HEK293T (cell line): ENCODE measurements at regions not wholly inside any gene's neighbourhood (a gene's known extent, or its start where the extent isn't known, plus 50 kb on each side); places are given as distances from the start of the nearest gene placed in this dataset.
"Not testable (repeated sequence)": the region's sequence is repeated elsewhere in the genome, so short reads cannot be mapped to it uniquely, and the experiment has no call there.

ENCODE experiments used
- CTCF ChIA-PET: fragments of 350-600 bp; formaldehyde crosslinking; extraction: SDS; loops from one replicate; lab custom pipeline; 2021; ENCODE audit warnings: antibody characterized with exemption, inconsistent platforms; lab: Yijun Ruan, JAX
- POLR2A ChIA-PET: fragments of 350-600 bp; formaldehyde crosslinking; extraction: SDS; loops from one replicate; lab custom pipeline; 2020; ENCODE audit warnings: antibody characterized with exemption, inconsistent platforms; lab: Yijun Ruan, JAX
- DNase-seq: peaks from one replicate; pipeline ENCODE4 v3.0.0; 2012; ENCODE audit warnings: mixed read lengths; ENCODE audit errors: extremely low spot score
- ARNT ChIP-seq: fragments of 450-650 bp; IDR thresholded peaks from 2 replicates; pipeline ENCODE4 v1.6.1; 2017; ENCODE audit warnings: mild to moderate bottlenecking
- BHLHE40 ChIP-seq: fragments of 450-650 bp; IDR thresholded peaks from 2 replicates; pipeline ENCODE4 v1.6.1; 2016; ENCODE audit warnings: mild to moderate bottlenecking, moderate library complexity, borderline replicate concordance
- CTBP1 ChIP-seq: fragments of 450-650 bp; IDR thresholded peaks from 2 replicates; pipeline ENCODE4 v1.6.1; 2016; ENCODE audit warnings: borderline replicate concordance
- ELF4 ChIP-seq: fragments of 450-650 bp; IDR thresholded peaks from 2 replicates; pipeline ENCODE4 v1.6.1; 2017; ENCODE audit warnings: antibody characterized with exemption
- FOXA1 ChIP-seq: fragments of 450-650 bp; IDR thresholded peaks from 2 replicates; pipeline ENCODE4 v1.6.1; 2016; ENCODE audit warnings: mild to moderate bottlenecking
- FOXK2 ChIP-seq: fragments of 450-650 bp; IDR thresholded peaks from 2 replicates; pipeline ENCODE4 v1.6.1; 2016; ENCODE audit warnings: mild to moderate bottlenecking
- FOXM1 ChIP-seq: fragments of 450-650 bp; IDR thresholded peaks from 2 replicates; pipeline ENCODE4 v1.6.1; 2017; ENCODE audit warnings: mild to moderate bottlenecking, borderline replicate concordance
- HDGF ChIP-seq: fragments of 450-650 bp; IDR thresholded peaks from 2 replicates; pipeline ENCODE4 v1.6.1; 2017; ENCODE audit warnings: antibody characterized with exemption, borderline replicate concordance
- L3MBTL2 ChIP-seq: fragments of 450-650 bp; conservative IDR thresholded peaks from 2 replicates; pipeline ENCODE4 v1.6.1; 2016; ENCODE audit warnings: mild to moderate bottlenecking
- LEF1 ChIP-seq: fragments of 450-650 bp; IDR thresholded peaks from 2 replicates; pipeline ENCODE4 v1.6.1; 2017; ENCODE audit warnings: mild to moderate bottlenecking, borderline replicate concordance
- NFRKB ChIP-seq: fragments of 450-650 bp; IDR thresholded peaks from 2 replicates; pipeline ENCODE4 v1.6.1; 2016; ENCODE audit warnings: mild to moderate bottlenecking, moderate library complexity
- SP1 ChIP-seq: fragments of 450-650 bp; IDR thresholded peaks from 2 replicates; pipeline ENCODE4 v1.6.1; 2017
- SUZ12 ChIP-seq: fragments of 450-650 bp; IDR thresholded peaks from 2 replicates; pipeline ENCODE4 v1.6.1; 2016; ENCODE audit warnings: mild to moderate bottlenecking
- TARDBP ChIP-seq: fragments of 450-650 bp; IDR thresholded peaks from 2 replicates; pipeline ENCODE4 v1.6.1; 2016
- ZNF384 ChIP-seq: fragments of 450-650 bp; IDR thresholded peaks from 2 replicates; pipeline ENCODE4 v1.6.1; 2016
- TF ChIP-seq, protein P1 (sequence below): fragments of 450-650 bp; IDR thresholded peaks from 2 replicates; pipeline ENCODE4 v1.6.1; 2016

DNA sequence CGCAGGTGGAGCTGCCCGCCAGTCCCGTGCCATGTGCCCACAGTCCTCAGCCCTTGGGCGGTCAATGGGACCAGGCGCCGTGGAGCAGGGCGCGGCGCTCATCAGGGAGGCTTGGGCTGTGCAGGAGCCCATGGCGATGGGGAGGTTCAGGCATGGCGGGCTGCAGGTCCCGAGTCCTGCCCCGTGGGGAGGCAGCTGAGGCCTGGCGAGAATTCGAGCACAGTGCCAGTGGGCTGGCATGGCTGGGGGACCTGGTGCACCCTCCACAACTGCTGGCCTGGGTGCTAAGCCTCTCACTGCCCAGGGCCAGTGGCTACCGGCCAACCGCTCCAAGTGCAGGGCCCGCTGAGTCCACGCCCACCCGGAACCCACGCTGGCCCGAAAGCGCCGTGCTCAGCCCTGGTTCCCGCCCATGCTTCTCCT lies 646.5 kb downstream of the GABRG1 start:
- ChIA-PET POLR2A (no interaction called here), CTCF (no interaction called here)
- no peak for DNase-seq
- TF ChIP-seq, protein P1, sequence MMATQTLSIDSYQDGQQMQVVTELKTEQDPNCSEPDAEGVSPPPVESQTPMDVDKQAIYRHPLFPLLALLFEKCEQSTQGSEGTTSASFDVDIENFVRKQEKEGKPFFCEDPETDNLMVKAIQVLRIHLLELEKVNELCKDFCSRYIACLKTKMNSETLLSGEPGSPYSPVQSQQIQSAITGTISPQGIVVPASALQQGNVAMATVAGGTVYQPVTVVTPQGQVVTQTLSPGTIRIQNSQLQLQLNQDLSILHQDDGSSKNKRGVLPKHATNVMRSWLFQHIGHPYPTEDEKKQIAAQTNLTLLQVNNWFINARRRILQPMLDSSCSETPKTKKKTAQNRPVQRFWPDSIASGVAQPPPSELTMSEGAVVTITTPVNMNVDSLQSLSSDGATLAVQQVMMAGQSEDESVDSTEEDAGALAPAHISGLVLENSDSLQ, result no peak
- TF ChIP-seq FOXM1, result no peak
- no peak for TF ChIP-seq NFRKB

GRCh38 chr4:45475548-45475947 lies 648.3 kb downstream of the GABRG1 start:
- TF ChIP-seq FOXK2 (no peak), HDGF (no peak), FOXM1 (no peak), CTBP1 (no peak), ARNT (no peak), SUZ12 (no peak), SP1 (no peak), TARDBP (no peak), NFRKB (no peak), FOXA1 (no peak), LEF1 (no peak), ELF4 (no peak), ZNF384 (no peak), BHLHE40 (no peak), L3MBTL2 (no peak)
- TF ChIP-seq, protein P1, result no peak
- ChIA-PET CTCF (no interaction called here), POLR2A (no interaction called here)

GRCh38 chr4:45472490-45472889 lies 651.4 kb downstream of the GABRG1 start:
- ChIA-PET CTCF (no interaction called here), POLR2A (no interaction called here)
- DNase-seq, result no peak
- TF ChIP-seq HDGF (no peak), TARDBP (no peak), FOXA1 (no peak), BHLHE40 (no peak), ARNT (no peak), ZNF384 (no peak), FOXM1 (no peak), ELF4 (no peak), NFRKB (no peak), SUZ12 (no peak)

More at GRCh38 chr4:45475548-45475947, 648.3 kb downstream of the GABRG1 start:
- DNase-seq, result no peak

GRCh38 chr4:45471335-45471734 lies 652.5 kb downstream of the GABRG1 start:
- TF ChIP-seq BHLHE40 (no peak), HDGF (no peak), ZNF384 (no peak), FOXM1 (no peak), TARDBP (no peak), SP1 (no peak), ELF4 (no peak), NFRKB (no peak), FOXA1 (no peak), FOXK2 (no peak), SUZ12 (no peak), L3MBTL2 (no peak), LEF1 (no peak)
- DNase-seq, result no peak
- POLR2A ChIA-PET, result no interaction called here
- CTCF ChIA-PET, result no interaction called here

DNA sequence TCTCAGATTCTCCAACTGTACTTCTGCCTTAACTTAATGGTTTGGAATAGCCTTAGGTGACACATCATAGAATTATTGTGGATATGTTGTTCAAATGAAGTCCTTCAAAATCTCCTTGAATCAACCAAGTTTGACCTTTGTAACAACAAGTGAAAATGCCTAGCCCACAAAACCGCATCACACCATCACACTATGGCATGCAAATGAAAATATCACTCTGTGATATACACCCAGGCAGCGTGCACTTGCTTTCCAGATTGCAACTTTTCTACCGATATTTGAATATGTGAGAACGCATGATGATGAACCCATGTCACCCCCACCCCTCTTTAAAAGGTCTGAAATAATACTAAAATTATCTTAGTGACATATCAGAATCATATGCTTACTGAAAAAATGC lies 656.7 kb downstream of the GABRG1 start:
- no peak for DNase-seq
- ChIA-PET CTCF (no interaction called here), POLR2A (no interaction called here)
- TF ChIP-seq NFRKB (no peak), ARNT (no peak), ZNF384 (no peak)

GRCh38 chr4:45460157-45460556 lies 663.7 kb downstream of the GABRG1 start:
- CTCF ChIA-PET, DNase-seq, POLR2A ChIA-PET: not testable (repeated sequence)

DNA sequence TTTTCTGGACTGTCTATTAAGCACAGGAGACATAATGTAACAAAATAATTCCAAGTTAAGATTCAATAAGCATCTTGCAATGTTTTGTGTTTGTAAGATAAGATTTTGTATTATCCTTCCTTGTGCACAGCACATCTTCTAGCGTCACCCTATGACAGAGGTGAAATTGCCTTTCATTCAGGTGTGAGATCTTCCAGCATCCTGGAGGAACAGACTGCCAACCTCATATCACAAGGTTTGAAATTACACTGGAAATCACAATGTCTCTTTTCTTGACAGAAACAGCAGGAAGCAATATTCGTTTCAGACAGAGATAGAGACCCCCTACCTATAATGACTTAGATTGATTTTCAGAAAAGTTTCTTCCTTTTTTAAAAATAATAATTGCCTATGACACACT lies 668.6 kb downstream of the GABRG1 start:
- no peak for DNase-seq
- CTCF ChIA-PET, result no interaction called here
- POLR2A ChIA-PET, result no interaction called here
- no peak for TF ChIP-seq SP1
- no peak for TF ChIP-seq CTBP1
- no peak for TF ChIP-seq HDGF
- no peak for TF ChIP-seq ELF4
- TF ChIP-seq FOXK2, result no peak
- TF ChIP-seq ARNT, result no peak
- TF ChIP-seq, protein P1, result no peak
- no peak for TF ChIP-seq FOXA1
- TF ChIP-seq LEF1, result no peak
- no peak for TF ChIP-seq L3MBTL2
- TF ChIP-seq SUZ12, result no peak
- no peak for TF ChIP-seq FOXM1
- TF ChIP-seq TARDBP, result no peak
- TF ChIP-seq NFRKB, result no peak
- TF ChIP-seq BHLHE40, result no peak
